SK-N-SH treated with all-trans-retinoic acid at 6 μM for 48 hours (cell line): ENCODE measurements at regions not wholly inside any gene's neighbourhood (a gene's known extent, or its start where the extent isn't known, plus 50 kb on each side); places are given as distances from the start of the nearest gene placed in this dataset.

Experiments used
- ATAC-seq: fragments of 200-7000 bp; cut with Tn5 transposase; 3 replicates; pipeline ENCODE4 v1.9.1; 2020; ENCODE audit warnings: mild to moderate bottlenecking, moderate library complexity
- ARNTL ChIP-seq: fragments of 450-650 bp; formaldehyde crosslinking; IDR thresholded peaks from 2 replicates; pipeline ENCODE4 v1.5.0; 2020; ENCODE audit warnings: low read depth, mild to moderate bottlenecking, moderate library complexity, borderline replicate concordance
- BACH2 ChIP-seq: fragments of 250-450 bp; sonication (Bioruptor Pico); IDR thresholded peaks from 2 replicates; pipeline ENCODE4 v1.9.0; 2021; ENCODE audit warnings: mild to moderate bottlenecking, borderline replicate concordance
- CREB5 ChIP-seq: fragments of 250-450 bp; sonication (Bioruptor Pico); IDR thresholded peaks from 2 replicates; pipeline ENCODE4 v1.5.1; 2020; ENCODE audit warnings: low read depth, mild to moderate bottlenecking, moderate library complexity
- CSRNP3 ChIP-seq: fragments of 250-450 bp; sonication (Bioruptor Pico); IDR thresholded peaks from 2 replicates; pipeline ENCODE4 v1.5.1; 2021; ENCODE audit warnings: mild to moderate bottlenecking, moderate library complexity
- ESRRG ChIP-seq: fragments of 250-450 bp; sonication (Bioruptor Pico); IDR thresholded peaks from 2 replicates; pipeline ENCODE4 v1.6.1; 2021; ENCODE audit warnings: mild to moderate bottlenecking
- ISL1 ChIP-seq: fragments of 250-450 bp; sonication (Bioruptor Pico); IDR thresholded peaks from 2 replicates; pipeline ENCODE4 v2.1.2; 2022; ENCODE audit warnings: mild to moderate bottlenecking, moderate library complexity
- PATZ1 ChIP-seq: fragments of 250-450 bp; sonication (Bioruptor Pico); IDR thresholded peaks from 2 replicates; pipeline ENCODE4 v1.8.0; 2020; ENCODE audit warnings: mild to moderate bottlenecking, moderate library complexity, borderline replicate concordance
- POU6F1 ChIP-seq: fragments of 250-450 bp; sonication (Bioruptor Pico); IDR thresholded peaks from 2 replicates; pipeline ENCODE4 v1.8.0; 2021; ENCODE audit warnings: low read depth, mild to moderate bottlenecking, moderate library complexity, borderline replicate concordance
- RARB ChIP-seq: fragments of 250-450 bp; sonication (Bioruptor Pico); IDR thresholded peaks from 2 replicates; pipeline ENCODE4 v1.8.0; 2021; ENCODE audit warnings: mild to moderate bottlenecking, moderate library complexity
- SNAI2 ChIP-seq: fragments of 250-450 bp; sonication (Bioruptor Pico); IDR thresholded peaks from 2 replicates; pipeline ENCODE4 v1.5.0; 2020; ENCODE audit warnings: mild to moderate bottlenecking, moderate library complexity
- TCF4 ChIP-seq: fragments of 250-450 bp; sonication (Bioruptor Pico); IDR thresholded peaks from 2 replicates; pipeline ENCODE4 v1.8.0; 2021; ENCODE audit warnings: mild to moderate bottlenecking, moderate library complexity, borderline replicate concordance
- TOX ChIP-seq: fragments of 250-450 bp; sonication (Bioruptor Pico); IDR thresholded peaks from 2 replicates; pipeline ENCODE4 v1.8.0; 2021; ENCODE audit warnings: mild to moderate bottlenecking, moderate library complexity, borderline replicate concordance
- TSHZ2 ChIP-seq: fragments of 250-450 bp; sonication (Bioruptor Pico); IDR thresholded peaks from 2 replicates; pipeline ENCODE4 v1.5.0; 2020; ENCODE audit warnings: mild to moderate bottlenecking, moderate library complexity
- ZC3H10 ChIP-seq: fragments of 250-450 bp; sonication (Bioruptor Pico); IDR thresholded peaks from 2 replicates; pipeline ENCODE4 v1.5.1; 2021; ENCODE audit warnings: mild to moderate bottlenecking, moderate library complexity
- ZFP3 ChIP-seq: fragments of 250-450 bp; sonication (Bioruptor Pico); IDR thresholded peaks from 2 replicates; pipeline ENCODE4 v1.5.0; 2020; ENCODE audit warnings: mild to moderate bottlenecking, moderate library complexity
- ZFP30 ChIP-seq: fragments of 450-650 bp; formaldehyde crosslinking; IDR thresholded peaks from 2 replicates; pipeline ENCODE4 v1.5.0; 2022; ENCODE audit warnings: mild to moderate bottlenecking, moderate library complexity
- ZNF565 ChIP-seq: fragments of 450-650 bp; formaldehyde crosslinking; conservative IDR thresholded peaks from 2 replicates; pipeline ENCODE4 v1.5.0; 2020; ENCODE audit warnings: low read depth, mild to moderate bottlenecking, moderate library complexity
- ZNF8 ChIP-seq: fragments of 450-650 bp; formaldehyde crosslinking; IDR thresholded peaks from 2 replicates; pipeline ENCODE4 v1.5.0; 2020; ENCODE audit warnings: mild to moderate bottlenecking, moderate library complexity

GRCh38 chr1:5705751-5706150, 286.5 kb downstream of the NPHP4 start:
- no peak for ATAC-seq
- TF ChIP-seq TSHZ2 (CRISPR knock-in tag) (no peak), ESRRG (CRISPR knock-in tag) (no peak), ZC3H10 (CRISPR knock-in tag) (no peak), ISL1 (no peak), POU6F1 (CRISPR knock-in tag) (no peak), ZFP30 (CRISPR knock-in tag) (no peak), SNAI2 (CRISPR knock-in tag) (no peak), ARNTL (CRISPR knock-in tag) (no peak), ZNF565 (no peak), RARB (CRISPR knock-in tag) (no peak), CSRNP3 (no peak), ZNF8 (CRISPR knock-in tag) (no peak), TCF4 (CRISPR knock-in tag) (no peak)

GRCh38 chr1:5704561-5705514, 287.4 kb downstream of the NPHP4 start:
- ATAC-seq: no peak

More at GRCh38 chr1:5704561-5705514, 287.4 kb downstream of the NPHP4 start:
- TF ChIP-seq ESRRG (CRISPR knock-in tag): no peak
- no peak for TF ChIP-seq PATZ1 (CRISPR knock-in tag)
- no peak for TF ChIP-seq ZNF565
- no peak for TF ChIP-seq SNAI2 (CRISPR knock-in tag)
- TF ChIP-seq TOX (CRISPR knock-in tag): no peak
- TF ChIP-seq ZFP3 (CRISPR knock-in tag): no peak
- no peak for TF ChIP-seq BACH2 (CRISPR knock-in tag)
- TF ChIP-seq ZC3H10 (CRISPR knock-in tag): no peak
- TF ChIP-seq CSRNP3: no peak
- no peak for TF ChIP-seq ARNTL (CRISPR knock-in tag)
- no peak for TF ChIP-seq CREB5 (CRISPR knock-in tag)
- no peak for TF ChIP-seq TSHZ2 (CRISPR knock-in tag)
- TF ChIP-seq POU6F1 (CRISPR knock-in tag): no peak
- no peak for TF ChIP-seq ISL1
